ENCODE measurements at regions not wholly inside any gene's neighbourhood (a gene's known extent, or its start where the extent isn't known, plus 50 kb on each side); places are given as distances from the start of the nearest gene placed in this dataset.

GRCh38 chr11:44506375-44507016, 59.0 kb upstream of the CD82 start:
- Mint-ChIP-seq H3K9me3 (peaks cover 3 to 16% (median 5%) of the 10 kb centered on the region in 7 donors), H3K4me3 (no peak overlapping the region), H3K36me3 (peaks cover 5 to 16% of the 10 kb centered on the region in 2 donors), H3K4me1 (no peaks in the 10 kb centered on the region), H3K27me3 (peaks cover 17 to 39% (median 24%) of the 10 kb centered on the region in 3 donors), H3K27ac (no peak overlapping the region)
- no peak for ATAC-seq (ENCODE audit: low read depth in 2 of 2)
- no peak for DNase-seq

GRCh38 chr11:44507491-44507890, 58.0 kb upstream of the CD82 start:
- H3K4me1 Mint-ChIP-seq: no peaks in the 10 kb centered on the region
- ATAC-seq (ENCODE audit: low read depth in 2 of 2): no peak
- no peak for DNase-seq
- H3K27ac Mint-ChIP-seq: no peak overlapping the region
- H3K27me3 Mint-ChIP-seq: peaks cover 13 to 45% (median 26%) of the 10 kb centered on the region in 3 donors
- H3K4me3 Mint-ChIP-seq: no peak overlapping the region
- peaks cover 5 to 16% of the 10 kb centered on the region in 2 donors for H3K36me3 Mint-ChIP-seq
- peaks cover 3 to 16% (median 5%) of the 10 kb centered on the region in 7 donors for H3K9me3 Mint-ChIP-seq

- DNase-seq: no peak
- no peak overlapping the region for H3K4me3 Mint-ChIP-seq
- peak overlapping the region in 1 of 6 donors; percentile 47 for H3K27ac Mint-ChIP-seq
- H3K27me3 Mint-ChIP-seq: peaks cover 13 to 49% (median 30%) of the 10 kb centered on the region in 3 donors
- ATAC-seq (ENCODE audit: low read depth in 2 of 2): no peak
- H3K4me1 Mint-ChIP-seq: no peaks in the 10 kb centered on the region
- H3K9me3 Mint-ChIP-seq: peaks cover 3 to 16% (median 5%) of the 10 kb centered on the region in 7 donors
- peaks cover 5 to 16% of the 10 kb centered on the region in 2 donors for H3K36me3 Mint-ChIP-seq
These were observed 57.5 kb upstream of the CD82 start for GRCh38 chr11:44507896-44508445.

GRCh38 chr11:44509296-44509695, 56.2 kb upstream of the CD82 start:
- no peaks in the 10 kb centered on the region for H3K4me1 Mint-ChIP-seq
- no peak overlapping the region for H3K4me3 Mint-ChIP-seq
- peaks cover 3 to 16% (median 5%) of the 10 kb centered on the region in 7 donors for H3K9me3 Mint-ChIP-seq
- ATAC-seq (ENCODE audit: low read depth in 2 of 2) (no peak), DNase-seq (no peak)
- H3K27me3 Mint-ChIP-seq: peaks cover 21 to 60% (median 38%) of the 10 kb centered on the region in 3 donors
- H3K27ac Mint-ChIP-seq: no peak overlapping the region
- H3K36me3 Mint-ChIP-seq: peaks cover 5 to 16% of the 10 kb centered on the region in 2 donors

GRCh38 chr11:44510372-44510771, 55.1 kb upstream of the CD82 start:
- Mint-ChIP-seq H3K27ac (no peak overlapping the region), H3K4me3 (no peak overlapping the region), H3K4me1 (no peaks in the 10 kb centered on the region), H3K36me3 (peaks cover 5 to 16% of the 10 kb centered on the region in 2 donors), H3K9me3 (peaks cover 3 to 16% (median 5%) of the 10 kb centered on the region in 7 donors), H3K27me3 (peaks cover 26 to 60% (median 38%) of the 10 kb centered on the region in 3 donors)
- DNase-seq (no peak), ATAC-seq (ENCODE audit: low read depth in 2 of 2) (no peak)

- ATAC-seq (ENCODE audit: low read depth in 2 of 2) (no peak), DNase-seq (no peak)
- peaks cover 26 to 60% (median 43%) of the 10 kb centered on the region in 3 donors for H3K27me3 Mint-ChIP-seq
- no peak overlapping the region for H3K4me3 Mint-ChIP-seq
- H3K4me1 Mint-ChIP-seq: no peaks in the 10 kb centered on the region
- H3K36me3 Mint-ChIP-seq: peaks cover 0 to 8% of the 10 kb centered on the region in 2 donors
- H3K27ac Mint-ChIP-seq: no peak overlapping the region
- H3K9me3 Mint-ChIP-seq: peaks cover 0 to 5% (median 3%) of the 10 kb centered on the region in 7 donors
These were observed 52.6 kb upstream of the CD82 start for GRCh38 chr11:44512818-44513217.

- Mint-ChIP-seq H3K27me3 (peaks cover 34 to 64% (median 54%) of the 10 kb centered on the region in 3 donors), H3K36me3 (no peaks in the 10 kb centered on the region), H3K4me3 (no peak overlapping the region), H3K4me1 (no peaks in the 10 kb centered on the region), H3K27ac (peak overlapping the region in 1 of 6 donors; percentile 88), H3K9me3 (no peaks in the 10 kb centered on the region)
- DNase-seq (no peak), ATAC-seq (ENCODE audit: low read depth in 2 of 2) (no peak)
These were observed 50.4 kb upstream of the CD82 start for GRCh38 chr11:44515048-44515447.

Data from naive B cell (primary cell).